ENCODE measurements at regions not wholly inside any gene's neighbourhood (a gene's known extent, or its start where the extent isn't known, plus 50 kb on each side); places are given as distances from the start of the nearest gene placed in this dataset.

GRCh38 chr18:25710981-25711380 is 359.0 kb upstream of the ZNF521 start:
- DNase-seq: no peak

- DNase-seq: no peak
These were observed 353.7 kb upstream of the ZNF521 start for GRCh38 chr18:25705650-25706049.

DNA sequence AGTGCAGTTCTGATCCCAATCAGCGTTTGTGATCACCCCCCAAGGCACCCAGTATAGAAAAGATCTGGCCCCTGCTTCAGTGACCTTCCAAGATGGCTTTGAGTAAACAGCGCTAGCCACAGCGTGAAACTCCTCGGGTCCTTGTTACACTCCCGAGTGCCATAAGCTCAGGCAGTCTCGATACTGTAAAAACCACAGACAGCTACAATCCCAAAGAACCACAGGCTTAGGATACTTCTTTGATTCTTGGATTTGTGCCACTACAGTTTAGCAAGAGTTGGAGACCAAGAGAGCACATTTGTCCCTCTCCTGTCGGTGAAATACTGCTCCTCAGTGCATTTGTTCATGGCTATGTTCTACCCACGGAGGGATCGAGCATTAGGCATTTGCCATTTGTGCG is 352.5 kb upstream of the ZNF521 start:
- DNase-seq: no peak

GRCh38 chr18:25704071-25704470 is 352.1 kb upstream of the ZNF521 start:
- DNase-seq: no peak

GRCh38 chr18:25701821-25702220 is 349.9 kb upstream of the ZNF521 start:
- no peak for DNase-seq

GRCh38 chr18:25686960-25687500 is 335.1 kb upstream of the ZNF521 start:
- DNase-seq: no peak

DNA sequence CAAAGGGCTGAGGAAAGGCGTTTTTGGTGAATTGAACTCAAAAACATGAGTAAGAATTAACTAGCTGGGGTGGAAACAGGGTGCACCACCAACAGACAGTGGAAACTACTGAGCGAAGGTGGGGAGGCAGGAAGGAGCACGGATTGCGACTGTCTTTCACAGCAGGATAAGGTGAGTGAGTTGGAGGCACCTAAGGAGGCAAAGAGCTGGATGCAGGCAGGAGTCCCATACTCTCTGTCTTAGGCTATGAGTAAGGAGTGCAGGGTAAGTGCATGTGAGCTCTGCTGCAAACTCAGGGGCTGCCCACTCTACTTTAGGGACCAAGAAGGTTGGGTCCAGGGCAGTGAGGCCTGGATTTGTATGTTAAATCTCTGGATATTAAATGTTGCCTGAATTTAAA is 333.1 kb upstream of the ZNF521 start:
- DNase-seq: no peak

DNA sequence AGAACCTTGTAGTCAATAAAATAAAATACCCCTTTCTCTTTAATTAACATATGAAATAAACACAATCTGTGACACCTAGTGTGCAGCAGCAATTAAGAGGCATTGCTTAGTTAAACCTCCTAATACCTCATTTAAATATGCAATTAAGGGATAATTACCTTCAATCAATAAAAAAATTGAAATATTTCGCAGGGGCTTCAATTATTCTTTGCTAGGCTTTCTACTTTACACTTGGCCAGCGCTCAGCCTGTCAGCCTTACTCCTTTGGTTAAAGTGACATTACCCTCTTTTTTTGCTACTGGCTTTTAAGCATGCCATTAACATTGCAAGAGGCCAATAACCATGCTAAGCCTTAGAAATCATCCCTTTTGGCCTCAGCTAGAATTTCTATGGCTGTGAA is 327.5 kb upstream of the ZNF521 start:
- DNase-seq: no peak

GRCh38 chr18:25678221-25678620 is 326.3 kb upstream of the ZNF521 start:
- DNase-seq: no peak

DNA sequence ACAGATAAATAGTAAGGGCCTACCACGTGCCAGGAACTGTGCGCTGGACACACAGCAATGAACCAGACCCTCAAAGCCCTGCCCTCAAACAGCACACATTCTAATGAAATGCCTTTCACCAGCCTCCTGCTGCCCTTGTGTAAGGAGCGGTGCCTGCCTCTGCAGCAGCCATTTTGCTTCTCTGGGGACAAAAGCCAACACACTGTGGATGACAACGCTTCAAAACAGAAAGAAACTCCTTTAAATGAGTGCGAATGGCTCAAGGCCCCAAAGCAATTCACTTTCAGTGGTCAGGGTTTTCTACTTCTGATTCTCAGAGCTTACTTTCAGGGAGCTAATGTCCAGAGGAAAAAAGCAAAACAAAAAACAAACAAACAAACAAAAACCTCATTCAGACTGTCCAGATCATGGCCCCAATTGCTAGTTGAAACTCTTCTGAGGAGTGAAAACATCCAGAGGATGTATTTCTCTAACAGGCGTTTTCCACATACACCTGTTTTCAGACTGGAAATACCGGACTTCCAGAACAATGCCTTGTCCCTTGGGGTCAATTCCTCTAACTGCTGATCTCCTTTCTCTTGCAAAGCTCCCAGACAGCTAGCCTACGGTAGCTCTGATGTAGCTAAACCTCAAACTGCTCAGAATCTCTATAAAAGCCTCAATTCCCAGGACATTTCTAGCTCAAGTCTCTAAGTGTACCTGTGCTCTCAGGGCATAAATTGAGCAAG is 323.3 kb upstream of the ZNF521 start:
- DNase-seq: no peak

GRCh38 chr18:25674183-25674582 is 322.2 kb upstream of the ZNF521 start:
- no peak for DNase-seq

DNA sequence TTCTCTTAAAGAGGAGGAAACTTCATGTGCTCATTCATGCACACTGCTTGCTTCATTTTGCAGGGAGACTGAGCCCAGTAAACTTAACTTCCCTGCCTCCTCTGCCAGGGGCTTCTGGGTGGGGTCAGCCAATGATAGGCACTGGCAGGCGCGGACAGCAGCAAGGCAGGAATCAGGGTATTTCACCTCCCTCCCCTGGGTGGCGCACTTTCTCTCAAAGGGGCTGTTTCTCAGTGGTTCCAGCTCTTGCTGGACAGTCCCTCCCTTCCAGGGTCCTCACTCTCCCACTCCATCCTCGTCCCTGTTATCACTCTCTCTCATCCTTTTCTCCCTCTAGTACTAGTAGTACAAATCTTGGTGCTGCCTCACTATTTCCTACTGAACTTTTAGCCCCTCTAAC is 320.5 kb upstream of the ZNF521 start:
- no peak for DNase-seq

GRCh38 chr18:25669741-25670140 is 317.8 kb upstream of the ZNF521 start:
- no peak for DNase-seq

DNA sequence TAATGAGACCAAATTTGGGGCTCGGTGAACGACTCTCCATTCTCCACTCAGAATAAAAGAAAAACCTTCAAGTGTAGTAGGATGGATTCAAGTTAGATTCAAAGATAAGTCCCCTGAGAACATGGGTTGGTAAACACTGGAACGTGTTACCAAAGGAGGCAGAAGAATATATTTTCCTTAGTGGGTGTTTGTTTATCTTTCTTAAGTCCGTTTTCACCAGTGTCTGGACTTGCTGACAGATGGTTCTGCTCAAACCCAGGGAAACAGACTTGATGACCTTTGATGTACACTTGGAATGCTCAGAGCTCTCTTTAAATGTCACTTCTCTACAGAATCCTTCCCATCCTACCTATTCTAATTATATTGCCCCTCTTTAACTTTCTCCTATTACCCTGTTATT is 310.3 kb upstream of the ZNF521 start:
- DNase-seq: no peak

GRCh38 chr18:25661831-25662230 is 309.9 kb upstream of the ZNF521 start:
- no peak for DNase-seq

DNA sequence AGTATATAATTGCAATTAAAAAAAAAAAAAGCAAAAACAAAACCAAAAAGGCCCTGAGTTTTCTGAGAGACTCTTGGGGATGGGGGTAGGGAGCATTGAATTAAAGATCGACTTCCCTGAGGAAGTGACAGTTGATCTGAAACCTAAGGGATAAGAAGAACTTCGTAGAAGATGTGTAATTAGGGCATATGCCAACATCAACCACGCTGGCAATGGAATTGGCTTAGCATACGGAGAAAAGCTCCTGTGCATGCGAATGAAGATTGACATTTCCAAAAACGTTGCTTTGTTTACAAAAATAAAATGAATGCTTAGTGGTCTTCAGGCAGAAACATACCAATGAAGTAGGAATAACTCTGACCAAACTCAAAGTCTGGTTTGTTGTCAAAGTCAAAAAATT is 307.6 kb upstream of the ZNF521 start:
- no peak for DNase-seq

DNA sequence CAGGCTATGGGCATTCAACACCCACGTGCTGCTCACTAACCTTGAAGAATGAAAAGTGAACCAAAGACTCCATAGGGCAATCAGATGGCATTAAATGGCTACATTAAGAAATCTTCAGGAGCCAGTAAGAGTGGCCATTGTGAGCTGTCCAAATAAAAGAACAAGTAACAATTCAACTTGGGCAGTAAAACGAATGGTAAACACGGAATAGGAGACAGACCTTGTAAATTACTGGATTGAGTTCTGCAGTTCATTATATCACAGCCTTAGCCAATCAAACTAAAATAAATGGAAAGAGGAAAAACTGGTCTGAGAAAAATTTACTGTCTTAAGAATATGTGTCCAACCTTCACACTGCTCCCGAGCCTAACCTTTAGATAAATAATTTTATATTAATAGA is 306.5 kb upstream of the ZNF521 start:
- no peak for DNase-seq

DNA sequence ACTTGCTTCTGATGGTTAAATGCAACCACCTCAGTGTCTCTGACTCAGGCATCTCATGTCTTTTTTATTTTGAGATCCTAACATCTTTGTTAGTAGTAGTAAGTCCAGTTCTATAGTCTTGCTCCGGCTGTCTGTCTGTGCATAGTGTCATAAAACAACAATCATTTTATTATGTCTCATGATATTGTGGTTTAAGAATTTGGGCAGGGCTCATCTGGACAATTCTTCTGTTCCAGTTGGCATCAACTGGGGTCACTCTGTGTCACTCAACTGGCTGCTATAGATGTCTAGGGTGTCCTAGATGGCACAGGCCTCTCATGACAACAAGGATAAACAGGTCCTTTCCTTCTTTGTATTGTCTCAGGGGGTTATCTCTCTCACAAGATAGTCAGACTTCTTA is 299.6 kb upstream of the ZNF521 start:
- no peak for DNase-seq

DNA sequence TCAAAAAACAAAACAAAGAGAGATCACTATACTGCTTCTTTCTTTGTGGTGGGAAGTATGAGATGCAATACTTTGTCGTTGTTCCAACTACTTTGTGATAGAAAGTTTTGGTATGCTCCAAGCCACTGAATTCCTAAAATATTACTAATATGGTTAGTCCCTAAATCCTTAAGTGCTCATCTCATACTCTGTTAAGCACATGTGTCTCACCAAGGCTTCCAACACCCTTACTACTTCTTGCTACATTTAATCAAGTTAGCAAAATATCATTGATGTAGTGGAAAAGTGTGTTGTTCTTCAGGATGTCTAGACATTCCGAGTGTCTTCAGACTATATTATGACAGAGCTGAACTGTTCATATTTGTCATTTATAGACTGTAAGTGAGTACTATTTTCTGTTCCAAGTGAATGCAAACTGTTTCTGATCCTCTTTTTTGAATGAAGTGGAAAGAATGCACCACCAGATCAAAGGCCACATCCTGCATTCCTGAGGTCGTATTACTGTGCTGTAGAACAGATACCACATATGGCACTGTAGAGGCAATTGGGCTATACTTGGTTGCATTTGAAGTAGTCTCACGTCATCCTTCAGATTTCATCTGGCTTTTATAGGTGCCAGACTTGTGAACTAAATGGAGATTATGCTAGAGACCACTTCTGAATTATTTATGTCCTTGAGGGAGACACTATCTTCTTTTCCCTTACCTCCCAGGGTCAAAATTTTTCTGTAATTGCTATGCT is 298.4 kb upstream of the ZNF521 start:
- DNase-seq: peak in 1 of 2 experiments; percentile 13

DNA sequence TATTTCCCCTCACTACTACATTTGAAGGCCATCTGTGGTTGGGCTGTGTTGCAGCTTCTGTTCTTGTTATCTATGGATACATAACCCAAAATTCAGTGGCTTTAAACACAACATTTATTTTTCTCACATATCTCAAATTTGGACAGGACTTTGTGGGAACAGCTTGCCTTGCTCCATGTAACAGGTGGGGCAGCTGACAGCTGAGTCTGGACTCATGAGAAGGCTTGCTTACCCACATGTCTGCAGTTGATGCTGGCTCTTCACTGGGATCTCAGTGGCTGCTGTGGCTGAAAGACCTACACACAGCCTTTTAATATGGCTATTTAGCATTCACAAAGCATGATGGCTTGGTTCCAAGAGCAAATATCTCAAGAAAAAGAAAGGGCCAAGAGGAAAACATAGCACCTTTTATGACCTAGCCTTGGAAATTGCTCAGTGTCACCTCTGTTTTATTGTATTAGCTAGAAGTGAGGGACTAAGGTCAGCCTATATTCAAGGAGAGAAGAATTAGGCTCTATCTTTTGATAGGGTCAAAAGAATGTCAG is 296.8 kb upstream of the ZNF521 start:
- no peak for DNase-seq

DNA sequence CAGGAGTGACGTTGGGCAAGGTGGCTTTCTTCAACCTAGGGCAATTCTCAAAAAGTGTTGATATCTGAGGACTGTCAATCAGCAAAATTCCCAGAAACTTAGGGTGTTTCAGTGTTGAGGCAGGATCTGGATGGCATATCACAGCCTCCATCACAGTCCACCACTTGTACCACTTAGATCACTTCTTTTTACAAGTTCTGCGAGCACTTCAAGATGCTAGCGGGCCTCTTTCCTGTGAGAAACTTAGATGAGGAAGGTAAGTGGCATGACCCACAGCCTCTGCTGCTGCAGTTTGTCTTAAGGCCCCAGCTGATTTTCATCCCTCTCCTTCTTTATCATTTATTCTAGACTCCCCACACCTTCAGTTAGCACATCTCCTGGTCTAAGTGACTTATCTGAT is 295.4 kb upstream of the ZNF521 start:
- DNase-seq: no peak

- no peak for DNase-seq
These were observed 295.0 kb upstream of the ZNF521 start for GRCh38 chr18:25646971-25647370.

GRCh38 chr18:25639596-25639995 is 287.6 kb upstream of the ZNF521 start:
- no peak for DNase-seq

DNA sequence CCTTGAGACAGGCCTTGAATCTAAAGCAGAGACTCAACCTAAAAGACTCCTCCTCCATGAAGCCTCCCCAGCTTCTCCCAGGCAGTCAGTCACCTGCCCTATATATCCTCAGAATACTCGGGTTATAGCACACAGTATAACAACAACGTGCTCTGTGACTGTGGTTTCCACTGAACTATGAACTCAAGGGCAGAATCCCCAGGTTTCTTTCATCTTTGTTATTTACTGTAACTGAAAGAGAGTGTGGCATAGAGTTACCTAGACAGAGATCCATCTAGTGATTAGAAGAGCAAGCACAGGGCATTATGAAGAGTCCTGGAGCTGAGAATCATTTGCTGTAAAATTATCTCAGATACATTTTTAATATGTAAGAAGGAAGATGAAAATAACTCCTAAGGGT is 281.6 kb upstream of the ZNF521 start:
- no peak for DNase-seq

Data from NCI-H446 (cell line).